Panc1 (cell line): ENCODE measurements at regions not wholly inside any gene's neighbourhood (a gene's known extent, or its start where the extent isn't known, plus 50 kb on each side); places are given as distances from the start of the nearest gene placed in this dataset.

Experiments
- ATAC-seq: fragments of 200-7000 bp; cut with Tn5 transposase; 2 replicates; pipeline ENCODE4 v1.9.1; 2020; ENCODE audit warnings: mild to moderate bottlenecking, moderate library complexity
- BruUV-seq: library from RNA; stranded (reverse); fragments of 400-500 nt; replicated peaks from 2 replicates; lab custom pipeline; 2021; lab: Mats Ljungman, UMichigan
- CTCF ChIA-PET: fragments of 300-600 bp; sonication (Branson Sonifier 250); formaldehyde crosslinking; loops from one replicate; lab custom pipeline; 2022; ENCODE audit warnings: antibody characterized with exemption; lab: Charles Lee
- POLR2A ChIA-PET: fragments of 300-600 bp; sonication (Branson Sonifier 250); formaldehyde crosslinking; loops from one replicate; lab custom pipeline; 2022; ENCODE audit warnings: antibody characterized with exemption; lab: Charles Lee
- DNase-seq: peaks from one replicate; pipeline ENCODE4 v3.0.0-alpha.2; 2010; ENCODE audit warnings: low read depth, low spot score
- H3K27ac ChIP-seq: 2 replicates; pipeline ENCODE4 v1.5.1; 2011; ENCODE audit warnings: mild to moderate bottlenecking, low read length, inconsistent platforms
- H3K27me3 ChIP-seq: fragments of 200-500 bp; sonication (Bioruptor generic); 2 replicates; pipeline ENCODE4 v1.6.0; 2014; ENCODE audit warnings: low read length, inconsistent platforms; ENCODE audit not compliant: control insufficient read depth, insufficient read depth
- H3K36me3 ChIP-seq: fragments of 200-500 bp; sonication (Bioruptor generic); 2 replicates; pipeline ENCODE4 v1.5.1; 2014; ENCODE audit warnings: inconsistent platforms, mild to moderate bottlenecking, low read length, moderate library complexity; ENCODE audit not compliant: control insufficient read depth, insufficient read depth
- H3K4me1 ChIP-seq: 2 replicates; pipeline ENCODE4 v1.5.1; 2011; ENCODE audit warnings: inconsistent platforms, mild to moderate bottlenecking, low read length, moderate library complexity; ENCODE audit not compliant: control insufficient read depth, insufficient read depth
- H3K4me3 ChIP-seq, 2 experiments: 2 replicates each; pipeline ENCODE4 v1.5.1; 2011 to 2012; ENCODE audit warnings: low read depth in 2 of 2, low read length in 2 of 2, mild to moderate bottlenecking in 2 of 2, inconsistent platforms in 1 of 2, moderate library complexity in 1 of 2
- H3K9me3 ChIP-seq: fragments of 200-500 bp; sonication (Bioruptor generic); 2 replicates; pipeline ENCODE4 v1.5.1; 2014; ENCODE audit warnings: low read depth, mild to moderate bottlenecking, inconsistent platforms, low read length, moderate library complexity; ENCODE audit not compliant: control insufficient read depth, insufficient read depth
- CTCF ChIP-seq: fragments of 450-650 bp; IDR thresholded peaks from 2 replicates; pipeline ENCODE4 v1.5.1; 2017; ENCODE audit warnings: mild to moderate bottlenecking
- POLR2AphosphoS5 ChIP-seq: IDR thresholded peaks from 2 replicates; pipeline ENCODE4 v1.6.1; 2012; ENCODE audit warnings: mild to moderate bottlenecking, low read depth, low read length, moderate library complexity
- REST ChIP-seq, 2 experiments: IDR thresholded peaks; 2 replicates each; pipeline ENCODE4 v1.6.1; 2011 to 2012; ENCODE audit warnings: low read depth in 2 of 2, control low read depth in 1 of 2, low read length in 1 of 2, mild to moderate bottlenecking in 1 of 2, moderate library complexity in 1 of 2; ENCODE audit not compliant: insufficient read depth in 1 of 2
- SIN3A ChIP-seq: IDR thresholded peaks from 2 replicates; pipeline ENCODE4 v1.6.1; 2012; ENCODE audit warnings: low read depth, mild to moderate bottlenecking, low read length, moderate library complexity, borderline replicate concordance; ENCODE audit not compliant: insufficient read depth
- TCF7L2 ChIP-seq: IDR thresholded peaks from 2 replicates; pipeline ENCODE4 v1.6.1; 2011; ENCODE audit warnings: mild to moderate bottlenecking, low read depth, low read length, inconsistent platforms
- in situ Hi-C: cut with HindIII; loops from 2 replicates; pipeline ENCODE4 v1.10.0; 2016; ENCODE audit warnings: low sequenced_read_pairs, low pct_unique_long_range_greater_than_20kb
- intact Hi-C: fragments of 100-400 bp; cut with micrococcal nuclease; formaldehyde crosslinking; loops from one replicate; pipeline ENCODE4 v1.10.0; 2022; ENCODE audit not compliant: unreplicated experiment

GRCh38 chr18:57273194-57273593 lies 79.2 kb upstream of the ST8SIA3 start:
- CTCF ChIA-PET = no interaction called here
- Histone ChIP-seq H3K27me3 (peaks cover 2% of the 10 kb centered on the region; the same call in 1 of the 2 replicates), H3K36me3 (no peaks in the 10 kb centered on the region), H3K9me3 (no peaks in the 10 kb centered on the region), H3K27ac (no peak overlapping the region), H3K4me3 (no peak overlapping the region), H3K4me1 (no peaks in the 10 kb centered on the region)
- no peak for DNase-seq
- BruUV-seq = no TSS peak
- in situ Hi-C loops = no loop called here
- POLR2A ChIA-PET = no interaction called here
- TF ChIP-seq TCF7L2 (no peak), SIN3A (no peak), REST (IDR thresholded peaks at IDR 0.05; ENCODE audit: insufficient read depth in 1 of 2, low read depth in 2 of 2, low read length in 1 of 2) (no peak), POLR2AphosphoS5 (no peak), CTCF (no peak)
- no peak for ATAC-seq
- intact Hi-C loops = no loop called here

GRCh38 chr18:57275111-57275510 lies 77.2 kb upstream of the ST8SIA3 start:
- H3K4me3 ChIP-seq = no peak overlapping the region
- intact Hi-C loops = no loop called here
- in situ Hi-C loops = no loop called here
- POLR2A ChIA-PET = no interaction called here
- no peak for TF ChIP-seq TCF7L2
- no peak for TF ChIP-seq SIN3A
- TF ChIP-seq CTCF = no peak
- CTCF ChIA-PET = no interaction called here
- H3K9me3 ChIP-seq = no peaks in the 10 kb centered on the region
- BruUV-seq = no TSS peak
- H3K27me3 ChIP-seq = peaks cover 2% of the 10 kb centered on the region; the same call in 1 of the 2 replicates
- H3K27ac ChIP-seq = no peak overlapping the region
- ATAC-seq = no peak
- DNase-seq = no peak
- H3K4me1 ChIP-seq = no peaks in the 10 kb centered on the region
- no peaks in the 10 kb centered on the region for H3K36me3 ChIP-seq
